Neural crest cell (in vitro differentiated cells): ENCODE measurements at regions not wholly inside any gene's neighbourhood (a gene's known extent, or its start where the extent isn't known, plus 50 kb on each side); places are given as distances from the start of the nearest gene placed in this dataset.
A peak's percentile ranks its signal among the peaks of the same experiment; 100 is the strongest.

Source experiments
- DNase-seq: peaks from one replicate; pipeline ENCODE4 v3.0.0; 2021; ENCODE audit warnings: low read depth, mixed read lengths, low spot score
- H3K27ac Mint-ChIP-seq: one replicate; pipeline ENCODE4 v1.8.0; 2021; ENCODE audit warnings: mild to moderate bottlenecking, mixed read lengths; ENCODE audit not compliant: unreplicated experiment
- H3K27me3 Mint-ChIP-seq: 2 replicates; pipeline ENCODE4 v1.8.0; 2021; ENCODE audit warnings: low read depth, mild to moderate bottlenecking, mixed read lengths
- H3K36me3 Mint-ChIP-seq: 2 replicates; pipeline ENCODE4 v1.8.0; 2021; ENCODE audit warnings: low read depth, mild to moderate bottlenecking, mixed read lengths
- H3K4me1 Mint-ChIP-seq: 2 replicates; pipeline ENCODE4 v1.8.0; 2021; ENCODE audit warnings: mixed read lengths
- H3K4me3 Mint-ChIP-seq: one replicate; pipeline ENCODE4 v1.8.0; 2021; ENCODE audit warnings: mild to moderate bottlenecking, mixed read lengths
- H3K9me3 Mint-ChIP-seq: 2 replicates; pipeline ENCODE4 v1.8.0; 2021; ENCODE audit warnings: mixed read lengths
- TF ChIP-seq, protein P1 (sequence below): fragments of 200-600 bp; sonication (generic); conservative IDR thresholded peaks from 2 replicates; pipeline ENCODE4 v1.5.0; 2021; ENCODE audit warnings: antibody characterized with exemption, mild to moderate bottlenecking

- Mint-ChIP-seq H3K27me3 (no peaks in the 10 kb centered on the region), H3K36me3 (no peaks in the 10 kb centered on the region), H3K9me3 (no peaks in the 10 kb centered on the region), H3K27ac (peak overlapping the region; percentile 73), H3K4me1 (peaks cover 46% of the 10 kb centered on the region), H3K4me3 (no peak overlapping the region)
- TF ChIP-seq, protein P1, sequence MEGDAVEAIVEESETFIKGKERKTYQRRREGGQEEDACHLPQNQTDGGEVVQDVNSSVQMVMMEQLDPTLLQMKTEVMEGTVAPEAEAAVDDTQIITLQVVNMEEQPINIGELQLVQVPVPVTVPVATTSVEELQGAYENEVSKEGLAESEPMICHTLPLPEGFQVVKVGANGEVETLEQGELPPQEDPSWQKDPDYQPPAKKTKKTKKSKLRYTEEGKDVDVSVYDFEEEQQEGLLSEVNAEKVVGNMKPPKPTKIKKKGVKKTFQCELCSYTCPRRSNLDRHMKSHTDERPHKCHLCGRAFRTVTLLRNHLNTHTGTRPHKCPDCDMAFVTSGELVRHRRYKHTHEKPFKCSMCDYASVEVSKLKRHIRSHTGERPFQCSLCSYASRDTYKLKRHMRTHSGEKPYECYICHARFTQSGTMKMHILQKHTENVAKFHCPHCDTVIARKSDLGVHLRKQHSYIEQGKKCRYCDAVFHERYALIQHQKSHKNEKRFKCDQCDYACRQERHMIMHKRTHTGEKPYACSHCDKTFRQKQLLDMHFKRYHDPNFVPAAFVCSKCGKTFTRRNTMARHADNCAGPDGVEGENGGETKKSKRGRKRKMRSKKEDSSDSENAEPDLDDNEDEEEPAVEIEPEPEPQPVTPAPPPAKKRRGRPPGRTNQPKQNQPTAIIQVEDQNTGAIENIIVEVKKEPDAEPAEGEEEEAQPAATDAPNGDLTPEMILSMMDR = no peak
- DNase-seq = no peak
These were observed 187.9 kb downstream of the PALM2AKAP2 start for GRCh38 chr9:109967651-109968642.

GRCh38 chr9:109969011-109969410 lies 189.0 kb downstream of the PALM2AKAP2 start:
- H3K27ac Mint-ChIP-seq = peak overlapping the region; percentile 73
- TF ChIP-seq, protein P1 = peak; percentile 29
- peaks cover 46% of the 10 kb centered on the region for H3K4me1 Mint-ChIP-seq
- no peaks in the 10 kb centered on the region for H3K27me3 Mint-ChIP-seq
- H3K4me3 Mint-ChIP-seq = no peak overlapping the region
- H3K36me3 Mint-ChIP-seq = no peaks in the 10 kb centered on the region
- DNase-seq = no peak
- no peaks in the 10 kb centered on the region for H3K9me3 Mint-ChIP-seq

DNA sequence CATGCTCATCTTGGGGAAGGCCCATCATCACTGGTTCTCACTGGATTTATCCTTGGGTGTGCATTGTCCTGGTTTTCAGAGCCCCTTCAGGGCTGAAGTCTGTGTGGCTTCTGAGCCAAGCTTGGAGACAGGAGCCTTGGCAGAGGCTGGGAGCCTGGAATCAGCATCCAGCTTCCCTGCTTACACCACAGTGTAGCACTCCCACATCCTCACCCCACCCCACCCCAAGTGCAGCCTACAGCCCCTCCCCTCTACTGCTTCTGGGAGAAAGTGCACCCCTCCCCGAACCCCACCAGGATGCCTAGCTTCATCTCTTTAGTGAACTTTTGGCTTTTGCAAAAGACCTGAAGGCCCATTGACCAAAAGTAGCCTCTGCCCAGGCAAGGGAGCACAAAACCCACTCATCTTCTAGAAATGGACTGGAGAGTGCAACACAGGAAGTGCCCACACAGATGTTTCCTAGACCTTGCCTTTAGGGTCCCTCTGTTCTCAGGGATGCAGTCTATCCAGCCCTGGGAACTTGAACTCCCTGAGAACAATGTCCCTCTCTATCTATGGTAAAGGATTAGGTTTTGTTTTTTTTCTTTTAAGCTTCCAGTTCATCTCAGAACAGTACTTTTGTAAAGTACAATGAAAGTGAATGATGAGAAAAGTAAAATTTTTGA lies 189.7 kb downstream of the PALM2AKAP2 start:
- H3K27ac Mint-ChIP-seq = peak overlapping the region; percentile 85

DNA sequence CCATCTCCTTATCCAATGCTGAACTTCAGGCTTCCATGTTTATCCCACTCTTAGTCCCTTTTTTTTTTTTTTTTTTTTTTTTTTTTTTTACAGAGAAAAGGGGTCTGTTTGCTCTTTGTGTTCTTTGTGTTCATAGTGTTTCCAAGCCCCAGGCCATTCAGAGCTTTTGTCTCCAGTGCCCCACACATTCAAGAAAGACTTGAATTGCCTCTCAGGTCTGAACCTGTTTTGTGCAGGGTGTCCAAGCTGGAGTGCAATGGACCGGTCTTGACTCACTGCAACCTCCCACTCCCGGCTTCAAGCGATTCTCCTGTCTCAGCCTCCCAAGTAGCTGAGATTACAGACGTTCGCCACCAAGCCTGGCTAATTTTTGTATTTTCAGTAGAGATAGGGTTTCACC lies 191.2 kb downstream of the PALM2AKAP2 start:
- no peaks in the 10 kb centered on the region for H3K27me3 Mint-ChIP-seq
- H3K27ac Mint-ChIP-seq = peak overlapping the region; percentile 5
- TF ChIP-seq, protein P1 = no peak
- DNase-seq = no peak
- peaks cover 46% of the 10 kb centered on the region for H3K4me1 Mint-ChIP-seq
- H3K36me3 Mint-ChIP-seq = no peaks in the 10 kb centered on the region
- H3K9me3 Mint-ChIP-seq = peaks cover 3% of the 10 kb centered on the region
- H3K4me3 Mint-ChIP-seq = no peak overlapping the region

More for the DNA sequence above, 189.7 kb downstream of the PALM2AKAP2 start:
- H3K4me3 Mint-ChIP-seq = peak overlapping the region; percentile 54
- no peak for DNase-seq
- H3K9me3 Mint-ChIP-seq = no peaks in the 10 kb centered on the region
- H3K4me1 Mint-ChIP-seq = peaks cover 46% of the 10 kb centered on the region
- H3K36me3 Mint-ChIP-seq = no peaks in the 10 kb centered on the region
- TF ChIP-seq, protein P1 = no peak
- H3K27me3 Mint-ChIP-seq = no peaks in the 10 kb centered on the region

DNA sequence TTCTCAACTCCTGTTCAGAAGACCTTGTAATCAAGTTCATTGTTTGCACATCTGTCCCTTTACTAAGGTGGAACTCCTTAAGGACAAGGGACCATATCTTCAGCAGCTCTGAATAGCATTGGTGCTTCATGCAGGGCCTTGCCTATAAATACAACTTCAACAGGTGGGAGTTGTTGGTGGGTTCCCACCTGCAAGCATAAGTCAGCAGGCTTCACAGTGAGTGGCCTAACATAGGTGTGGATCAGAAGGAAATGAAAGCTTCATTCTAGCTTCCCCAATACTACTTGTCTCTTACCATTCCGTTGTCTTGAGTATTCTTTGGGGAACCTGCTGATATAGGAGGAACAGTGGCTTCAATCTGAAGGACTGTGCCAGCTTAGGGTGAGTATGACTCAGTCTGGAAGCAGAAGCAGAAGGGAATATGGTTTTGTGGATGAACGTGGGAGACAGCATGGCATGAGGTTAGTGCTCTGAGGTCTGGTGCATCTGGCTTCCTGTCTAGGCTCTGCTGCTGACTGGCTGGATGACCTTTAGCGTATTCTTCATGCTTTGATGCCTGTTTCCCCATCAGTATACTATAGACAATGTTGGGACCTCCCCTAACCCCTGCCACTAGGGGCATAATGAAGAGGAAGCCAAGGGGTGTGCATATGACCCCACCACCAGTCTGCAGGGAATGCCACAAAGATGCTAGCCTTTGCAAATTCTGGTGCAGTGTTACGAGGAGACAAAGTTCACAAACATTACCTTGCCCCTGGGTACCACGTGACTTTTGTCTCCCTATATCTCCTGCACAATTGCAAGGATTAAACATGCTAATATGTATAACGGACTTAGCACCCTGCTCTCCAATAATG lies 192.3 kb downstream of the PALM2AKAP2 start:
- Mint-ChIP-seq H3K27ac (peak overlapping the region; percentile 44), H3K27me3 (no peaks in the 10 kb centered on the region), H3K4me3 (peak overlapping the region; percentile 33), H3K9me3 (peaks cover 3% of the 10 kb centered on the region), H3K4me1 (peaks cover 39% of the 10 kb centered on the region), H3K36me3 (no peaks in the 10 kb centered on the region)
- TF ChIP-seq, protein P1 = no peak
- no peak for DNase-seq
